22Rv1 (cell line): ENCODE measurements at regions not wholly inside any gene's neighbourhood (a gene's known extent, or its start where the extent isn't known, plus 50 kb on each side); places are given as distances from the start of the nearest gene placed in this dataset.

ENCODE experiments used
- H3K27ac ChIP-seq: fragments of 450-650 bp; 2 replicates; pipeline ENCODE4 v1.5.1; 2017
- CTCF ChIP-seq: fragments of 450-650 bp; IDR thresholded peaks from 2 replicates; pipeline ENCODE4 v1.5.1; 2017; ENCODE audit warnings: mild to moderate bottlenecking
- ZFX ChIP-seq: fragments of 450-650 bp; IDR thresholded peaks from 2 replicates; pipeline ENCODE4 v1.6.1; 2017; ENCODE audit warnings: antibody characterized with exemption, borderline replicate concordance

- TF ChIP-seq ZFX (no peak), CTCF (no peak)
- no peak overlapping the region for H3K27ac ChIP-seq
Observed at GRCh38 chr16:59773330-59773729, 1039.2 kb upstream of the GOT2 start.

- TF ChIP-seq CTCF (no peak), ZFX (no peak)
- H3K27ac ChIP-seq, result no peak overlapping the region
Observed at GRCh38 chr16:59759296-59759695, 1025.2 kb upstream of the GOT2 start.

- no peak overlapping the region for H3K27ac ChIP-seq
Observed at GRCh38 chr16:59758848-59759247, 1024.7 kb upstream of the GOT2 start.

GRCh38 chr16:59754854-59755253, 1020.7 kb upstream of the GOT2 start:
- TF ChIP-seq ZFX (no peak), CTCF (no peak)
- no peak overlapping the region for H3K27ac ChIP-seq

More at GRCh38 chr16:59758848-59759247, 1024.7 kb upstream of the GOT2 start:
- TF ChIP-seq ZFX, result no peak
- TF ChIP-seq CTCF, result no peak

- H3K27ac ChIP-seq, result no peak overlapping the region
- TF ChIP-seq CTCF (no peak), ZFX (no peak)
Observed at GRCh38 chr16:59749662-59750336, 1015.7 kb upstream of the GOT2 start.

- no peak overlapping the region for H3K27ac ChIP-seq
- no peak for TF ChIP-seq ZFX
- TF ChIP-seq CTCF, result no peak
Observed at GRCh38 chr16:59748531-59748930, 1014.4 kb upstream of the GOT2 start.

GRCh38 chr16:59743504-59743903, 1009.4 kb upstream of the GOT2 start:
- no peak overlapping the region for H3K27ac ChIP-seq
- TF ChIP-seq ZFX (no peak), CTCF (no peak)
